HCT116 (cell line): ENCODE measurements at regions not wholly inside any gene's neighbourhood (a gene's known extent, or its start where the extent isn't known, plus 50 kb on each side); places are given as distances from the start of the nearest gene placed in this dataset.

Source experiments
- ATAC-seq: fragments of 200-7000 bp; cut with Tn5 transposase; 2 replicates; pipeline ENCODE4 v1.9.1; 2020; ENCODE audit warnings: mild to moderate bottlenecking, moderate library complexity
- BruUV-seq: library from RNA; stranded (reverse); fragments of 400-500 nt; replicated peaks from 2 replicates; lab custom pipeline; 2021; lab: Mats Ljungman, UMichigan
- CTCF ChIA-PET: fragments of 300-600 bp; sonication (Branson Sonifier 250); formaldehyde crosslinking; loops from one replicate; lab custom pipeline; 2021; ENCODE audit warnings: antibody characterized with exemption; lab: Charles Lee
- POLR2A ChIA-PET: fragments of 300-600, 350-600 bp; sonication (Branson Sonifier 250); formaldehyde crosslinking; loops from one replicate; lab custom pipeline; 2021; ENCODE audit warnings: antibody characterized with exemption; lab: Charles Lee
- RAD21 ChIA-PET, 2 experiments: fragments of 300-600 bp; sonication (Branson Sonifier 250); formaldehyde crosslinking; loops; one replicate each; lab custom pipeline; 2023; ENCODE audit warnings: low total read pairs in 2 of 2; ENCODE audit not compliant: uncharacterized antibody in 2 of 2, unreplicated experiment in 2 of 2, low non-redundant PET in 1 of 2; lab: Charles Lee
- DNase-seq: peaks from one replicate; pipeline ENCODE4 v3.0.0-alpha.2; 2010; ENCODE audit warnings: low read depth, low spot score
- H2AFZ ChIP-seq: fragments of 200-600 bp; shearing (Covaris generic), sonication (generic); 2 replicates; pipeline ENCODE4 v1.6.1; 2017; ENCODE audit warnings: low read depth, mixed run types, mixed read lengths, antibody characterized with exemption, low read length; ENCODE audit not compliant: poor library complexity, severe bottlenecking
- H3K27ac ChIP-seq: 2 replicates; pipeline ENCODE4 v1.5.1; 2012; ENCODE audit warnings: low read depth, low read length
- H3K27me3 ChIP-seq: fragments of 200-600 bp; sonication (generic); 2 replicates; pipeline ENCODE4 v1.6.1; 2016; ENCODE audit warnings: mixed run types, low read length, mixed read lengths; ENCODE audit not compliant: insufficient read depth
- H3K36me3 ChIP-seq, 2 experiments: fragments of 200-500 bp in 1 of 2; fragments of 200-600 bp in 1 of 2; sonication (Bioruptor generic) in 1 of 2; sonication (generic) in 1 of 2; 2 replicates each; pipeline versions ENCODE4 v1.5.1 to v1.6.1; 2014 to 2016; ENCODE audit warnings: low read length in 2 of 2, inconsistent platforms in 1 of 2, mixed read lengths in 1 of 2, mixed run types in 1 of 2; ENCODE audit not compliant: insufficient read depth in 2 of 2, control insufficient read depth in 1 of 2
- H3K4me1 ChIP-seq, 2 experiments: fragments of 200-600 bp in 1 of 2; sonication (generic) in 1 of 2; 2 replicates each; pipeline versions ENCODE4 v1.5.1 to v1.6.1; 2012 to 2017; ENCODE audit warnings: low read length in 2 of 2, inconsistent platforms in 1 of 2, mild to moderate bottlenecking in 1 of 2, mixed read lengths in 1 of 2, mixed run types in 1 of 2, moderate library complexity in 1 of 2; ENCODE audit not compliant: insufficient read depth in 2 of 2, control insufficient read depth in 1 of 2
- H3K4me2 ChIP-seq: fragments of 200-600 bp; sonication (generic); 2 replicates; pipeline ENCODE4 v1.6.1; 2017; ENCODE audit warnings: mixed run types, low read length, mixed read lengths
- H3K4me3 ChIP-seq, 2 experiments: fragments of 200-600 bp in 1 of 2; sonication (generic) in 1 of 2; replicated peaks in 1 of 2; 2 replicates each; pipeline ENCODE4 v1.5.1; 2011 to 2016; ENCODE audit warnings: low read length in 2 of 2, control low read depth in 1 of 2, low read depth in 1 of 2, mild to moderate bottlenecking in 1 of 2, mixed read lengths in 1 of 2, mixed run types in 1 of 2
- H3K79me2 ChIP-seq: fragments of 200-600 bp; sonication (generic); 2 replicates; pipeline ENCODE4 v1.6.1; 2017; ENCODE audit warnings: mild to moderate bottlenecking, mixed run types, low read length, moderate library complexity, mixed read lengths; ENCODE audit not compliant: insufficient read depth
- H3K9ac ChIP-seq: fragments of 200-600 bp; sonication (generic); 2 replicates; pipeline ENCODE4 v1.6.1; 2016; ENCODE audit warnings: low read length, mixed read lengths
- H3K9me2 ChIP-seq: fragments of 200-600 bp; sonication (generic), shearing (Covaris generic); 2 replicates; pipeline ENCODE4 v1.6.1; 2017; ENCODE audit warnings: mixed run types, mild to moderate bottlenecking, moderate library complexity; ENCODE audit not compliant: insufficient read depth
- H3K9me3 ChIP-seq, 2 experiments: fragments of 200-500 bp in 1 of 2; fragments of 200-600 bp in 1 of 2; sonication (Bioruptor generic) in 1 of 2; sonication (generic) in 1 of 2; 2 replicates each; pipeline ENCODE4 v1.6.1; 2014 to 2017; ENCODE audit warnings: low read length in 2 of 2, mixed read lengths in 2 of 2, inconsistent platforms in 1 of 2, low read depth in 1 of 2, mild to moderate bottlenecking in 1 of 2, mixed run types in 1 of 2, moderate library complexity in 1 of 2; ENCODE audit not compliant: control insufficient read depth in 1 of 2, insufficient read depth in 1 of 2
- H4K20me1 ChIP-seq: fragments of 200-600 bp; sonication (generic), shearing (Covaris generic); 2 replicates; pipeline ENCODE4 v1.6.1; 2017; ENCODE audit warnings: mixed run types, mild to moderate bottlenecking, moderate library complexity; ENCODE audit not compliant: insufficient read depth
- ATF3 ChIP-seq: IDR thresholded peaks from 2 replicates; pipeline ENCODE4 v1.6.1; 2012
- CBX3 ChIP-seq: IDR thresholded peaks from 2 replicates; pipeline ENCODE4 v1.6.1; 2012; ENCODE audit warnings: low read depth
- CEBPB ChIP-seq: IDR thresholded peaks from 2 replicates; pipeline ENCODE4 v1.6.1; 2012; ENCODE audit warnings: low read depth
- EZH2 ChIP-seq: fragments of 200-600 bp; sonication (generic); IDR thresholded peaks from 2 replicates; pipeline ENCODE4 v1.6.1; 2017; ENCODE audit warnings: antibody characterized with exemption, mixed run types
- FOSL1 ChIP-seq: IDR thresholded peaks from 2 replicates; pipeline ENCODE4 v1.6.1; 2012; ENCODE audit warnings: low read depth
- JUND ChIP-seq: IDR thresholded peaks from 2 replicates; pipeline ENCODE4 v1.6.1; 2012
- MAX ChIP-seq: IDR thresholded peaks from 2 replicates; pipeline ENCODE4 v1.6.1; 2012
- POLR2AphosphoS5 ChIP-seq: IDR thresholded peaks from 2 replicates; pipeline ENCODE4 v1.6.1; 2011; ENCODE audit warnings: mild to moderate bottlenecking, low read depth, low read length, moderate library complexity
- RAD21 ChIP-seq: IDR thresholded peaks from 2 replicates; pipeline ENCODE4 v1.6.1; 2012; ENCODE audit warnings: low read depth, mild to moderate bottlenecking
- SIN3A ChIP-seq: IDR thresholded peaks from 2 replicates; pipeline ENCODE4 v1.6.1; 2012; ENCODE audit warnings: low read depth
- SRF ChIP-seq: IDR thresholded peaks from 2 replicates; pipeline ENCODE4 v1.6.1; 2012; ENCODE audit warnings: low read depth
- TCF7L2 ChIP-seq: IDR thresholded peaks from 2 replicates; pipeline ENCODE4 v1.7.0; 2011; ENCODE audit warnings: borderline replicate concordance, inconsistent platforms; ENCODE audit not compliant: insufficient read depth, insufficient read length; ENCODE audit errors: extremely low read depth
- YY1 ChIP-seq: IDR thresholded peaks from 2 replicates; pipeline ENCODE4 v1.6.1; 2011; ENCODE audit warnings: low read length, low read depth, moderate library complexity, mild to moderate bottlenecking; ENCODE audit not compliant: insufficient replicate concordance; ENCODE audit errors: extremely low read depth
- ZFX ChIP-seq: fragments of 450-650 bp; IDR thresholded peaks from 2 replicates; pipeline ENCODE4 v1.6.1; 2017
- intact Hi-C: fragments of 100-400 bp; cut with micrococcal nuclease; formaldehyde crosslinking; loops from 2 replicates; pipeline ENCODE4 v1.10.0; 2022

DNA sequence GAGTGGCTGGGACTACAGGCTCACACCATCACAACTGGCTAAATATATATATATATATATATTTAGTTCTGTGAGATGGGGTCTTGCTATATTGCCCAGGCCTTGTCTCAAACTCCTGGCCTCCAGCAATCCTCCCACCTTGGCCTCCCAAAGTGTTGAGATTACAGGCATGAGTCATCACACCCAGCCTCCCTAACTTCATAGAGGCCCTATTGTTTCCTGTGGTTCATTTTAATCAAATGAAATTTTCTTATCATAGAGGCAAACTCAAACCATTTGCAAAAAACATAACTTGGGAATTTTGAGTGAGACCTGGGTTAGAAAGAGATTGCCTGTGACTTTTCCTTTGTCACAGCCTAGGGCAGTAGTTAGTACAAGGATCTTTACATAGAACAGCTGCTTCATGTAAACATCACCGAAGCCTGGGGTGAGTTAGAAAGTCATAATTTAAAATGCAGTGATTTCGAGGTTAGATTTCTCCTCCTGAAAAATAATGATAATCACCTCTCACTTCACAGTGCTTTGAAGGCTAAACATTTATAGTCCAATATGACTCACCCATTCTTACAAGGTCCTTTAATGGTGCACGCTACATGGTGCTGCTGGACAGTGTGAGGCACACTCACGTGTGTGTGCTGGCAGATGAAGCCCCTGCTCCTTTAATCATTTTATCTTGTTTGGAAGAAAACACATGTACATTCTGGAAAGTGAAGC, 188.9 kb downstream of the RHOU start:
- DNase-seq (no peak), ATAC-seq (no peak)
- Histone ChIP-seq H3K4me2 (no peak overlapping the region), H3K27ac (no peak overlapping the region), H3K79me2 (no peaks in the 10 kb centered on the region), H3K36me3 (no peaks in the 10 kb centered on the region), H3K4me1 (no peaks in the 10 kb centered on the region), H2AFZ (no peak overlapping the region), H3K9ac (no peak overlapping the region), H3K27me3 (no peaks in the 10 kb centered on the region), H3K9me2 (no peaks in the 10 kb centered on the region), H3K9me3 (no peaks in the 10 kb centered on the region), H3K4me3 (no peak overlapping the region)
- ChIA-PET CTCF (no interaction called here), RAD21 (no interaction called here), POLR2A (no interaction called here)
- intact Hi-C loops = no loop called here
- BruUV-seq = no TSS peak
- TF ChIP-seq POLR2AphosphoS5 = no peak
- TF ChIP-seq JUND = no peak
- TF ChIP-seq ZFX = no peak
- TF ChIP-seq TCF7L2 = no peak
- no peak for TF ChIP-seq SIN3A
- TF ChIP-seq SRF = no peak
- no peak for TF ChIP-seq ATF3
- TF ChIP-seq RAD21 = no peak
- TF ChIP-seq CEBPB = no peak
- no peak for TF ChIP-seq CBX3
- TF ChIP-seq FOSL1 = no peak
- TF ChIP-seq YY1 = no peak
- no peak for TF ChIP-seq EZH2
- no peak for TF ChIP-seq MAX
- TF ChIP-seq, all 23 proteins: peak for 0
- no peaks in the 10 kb centered on the region for H4K20me1 ChIP-seq
